ENCODE measurements at regions not wholly inside any gene's neighbourhood (a gene's known extent, or its start where the extent isn't known, plus 50 kb on each side); places are given as distances from the start of the nearest gene placed in this dataset.

DNA sequence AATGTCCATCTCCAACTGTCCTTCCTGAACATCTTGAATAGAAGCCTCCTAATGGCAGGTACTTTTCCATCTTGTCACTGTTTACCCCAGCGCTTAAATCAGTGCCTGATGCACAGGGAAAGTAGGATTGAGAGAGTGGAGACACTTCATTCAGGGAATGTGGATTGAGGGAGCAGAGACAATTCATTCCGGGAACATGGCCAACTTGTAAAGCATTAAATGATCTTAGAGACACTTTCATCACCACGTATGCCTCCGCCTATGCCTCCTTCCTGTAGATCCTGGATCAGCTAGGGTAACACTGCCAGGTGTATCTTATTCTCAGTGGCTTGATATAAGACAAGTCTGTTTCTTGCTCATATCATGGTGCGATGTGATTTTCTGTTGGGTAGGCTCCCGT lies 67.6 kb upstream of the CSRP2 start:
- TF ChIP-seq, protein P1, sequence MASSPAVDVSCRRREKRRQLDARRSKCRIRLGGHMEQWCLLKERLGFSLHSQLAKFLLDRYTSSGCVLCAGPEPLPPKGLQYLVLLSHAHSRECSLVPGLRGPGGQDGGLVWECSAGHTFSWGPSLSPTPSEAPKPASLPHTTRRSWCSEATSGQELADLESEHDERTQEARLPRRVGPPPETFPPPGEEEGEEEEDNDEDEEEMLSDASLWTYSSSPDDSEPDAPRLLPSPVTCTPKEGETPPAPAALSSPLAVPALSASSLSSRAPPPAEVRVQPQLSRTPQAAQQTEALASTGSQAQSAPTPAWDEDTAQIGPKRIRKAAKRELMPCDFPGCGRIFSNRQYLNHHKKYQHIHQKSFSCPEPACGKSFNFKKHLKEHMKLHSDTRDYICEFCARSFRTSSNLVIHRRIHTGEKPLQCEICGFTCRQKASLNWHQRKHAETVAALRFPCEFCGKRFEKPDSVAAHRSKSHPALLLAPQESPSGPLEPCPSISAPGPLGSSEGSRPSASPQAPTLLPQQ (tag by site-specific recombination; IDR thresholded peaks at IDR 0.05), result 0 out of 2 replicates have a peak, but pooled peaks have one; percentile 19
- no peak for TF ChIP-seq MYNN (tag by site-specific recombination; IDR thresholded peaks at IDR 0.05; ENCODE audit: borderline replicate concordance)
- TF ChIP-seq, protein P2, sequence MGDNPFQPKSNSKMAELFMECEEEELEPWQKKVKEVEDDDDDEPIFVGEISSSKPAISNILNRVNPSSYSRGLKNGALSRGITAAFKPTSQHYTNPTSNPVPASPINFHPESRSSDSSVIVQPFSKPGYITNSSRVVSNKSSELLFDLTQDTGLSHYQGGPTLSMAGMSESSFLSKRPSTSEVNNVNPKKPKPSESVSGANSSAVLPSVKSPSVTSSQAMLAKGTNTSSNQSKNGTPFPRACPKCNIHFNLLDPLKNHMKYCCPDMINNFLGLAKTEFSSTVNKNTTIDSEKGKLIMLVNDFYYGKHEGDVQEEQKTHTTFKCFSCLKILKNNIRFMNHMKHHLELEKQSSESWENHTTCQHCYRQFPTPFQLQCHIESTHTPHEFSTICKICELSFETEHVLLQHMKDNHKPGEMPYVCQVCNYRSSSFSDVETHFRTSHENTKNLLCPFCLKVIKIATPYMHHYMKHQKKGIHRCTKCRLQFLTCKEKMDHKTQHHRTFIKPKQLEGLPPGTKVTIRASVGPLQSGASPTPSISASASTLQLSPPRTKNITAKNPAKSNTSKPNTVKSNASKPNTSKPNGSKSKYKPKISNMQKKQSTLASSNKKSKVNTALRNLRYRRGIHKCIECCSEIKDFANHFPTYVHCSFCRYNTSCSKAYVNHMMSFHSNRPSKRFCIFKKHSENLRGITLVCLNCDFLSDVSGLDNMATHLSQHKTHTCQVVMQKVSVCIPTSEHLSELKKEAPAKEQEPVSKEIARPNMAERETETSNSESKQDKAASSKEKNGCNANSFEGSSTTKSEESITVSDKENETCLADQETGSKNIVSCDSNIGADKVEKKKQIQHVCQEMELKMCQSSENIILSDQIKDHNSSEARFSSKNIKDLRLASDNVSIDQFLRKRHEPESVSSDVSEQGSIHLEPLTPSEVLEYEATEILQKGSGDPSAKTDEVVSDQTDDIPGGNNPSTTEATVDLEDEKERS (tag by site-specific recombination; IDR thresholded peaks at IDR 0.05), result no peak
- Histone ChIP-seq H3K4me3 (ENCODE audit: low read depth, low read length) (no peak overlapping the region), H3K27ac (ENCODE audit: extremely low read depth, low read depth, low read length) (no peak overlapping the region), H3K9me3 (ENCODE audit: control insufficient read depth, insufficient read depth, low read depth, low read length) (no peaks in the 10 kb centered on the region), H3K36me3 (ENCODE audit: control insufficient read depth in 2 of 2, insufficient read depth in 1 of 2, low read length in 2 of 2) (no peaks in the 10 kb centered on the region), H3K4me1 (ENCODE audit: control insufficient read depth, insufficient read depth, low read length) (no peaks in the 10 kb centered on the region)
- ChIA-PET POLR2A (no interaction called here), CTCF (interaction anchor here (0.7 to 1.2 kb wide), 4 partner anchors 20 to 492 kb away, joined by 3 to 4 read pairs (median 3); no protein-coding TSS in a partner anchor)

DNA sequence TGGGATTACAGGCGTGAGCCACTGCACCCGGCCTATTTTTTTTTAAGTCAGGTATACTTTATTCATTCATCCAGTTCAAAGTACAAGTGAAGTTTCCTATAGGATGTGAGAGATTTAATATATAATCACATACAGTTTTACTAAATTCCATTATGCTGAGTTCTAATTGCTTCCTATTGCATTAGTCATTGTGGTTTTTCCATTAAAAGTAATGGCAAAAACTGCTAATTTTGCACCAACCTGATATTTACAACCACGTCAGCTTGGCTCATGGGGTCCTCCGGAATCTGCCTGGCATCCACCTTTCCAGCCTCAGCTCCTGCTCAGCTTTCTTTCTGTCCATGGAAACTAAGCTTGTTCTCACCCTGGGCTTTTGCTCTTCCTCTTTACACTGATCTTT lies 67.0 kb upstream of the CSRP2 start:
- Histone ChIP-seq H3K9me3 (ENCODE audit: control insufficient read depth, insufficient read depth, low read depth, low read length) (no peaks in the 10 kb centered on the region), H3K36me3 (ENCODE audit: control insufficient read depth in 2 of 2, insufficient read depth in 1 of 2, low read length in 2 of 2) (no peaks in the 10 kb centered on the region), H3K4me1 (ENCODE audit: control insufficient read depth, insufficient read depth, low read length) (no peaks in the 10 kb centered on the region), H3K27ac (ENCODE audit: extremely low read depth, low read depth, low read length) (no peak overlapping the region), H3K4me3 (ENCODE audit: low read depth, low read length) (no peak overlapping the region)
- TF ChIP-seq ZNF76 (tag by site-specific recombination; IDR thresholded peaks at IDR 0.05; ENCODE audit: borderline replicate concordance, low read depth), result no peak
- no peak for TF ChIP-seq ZNF837 (tag by site-specific recombination; IDR thresholded peaks at IDR 0.05)
- TF ChIP-seq, protein P3, sequence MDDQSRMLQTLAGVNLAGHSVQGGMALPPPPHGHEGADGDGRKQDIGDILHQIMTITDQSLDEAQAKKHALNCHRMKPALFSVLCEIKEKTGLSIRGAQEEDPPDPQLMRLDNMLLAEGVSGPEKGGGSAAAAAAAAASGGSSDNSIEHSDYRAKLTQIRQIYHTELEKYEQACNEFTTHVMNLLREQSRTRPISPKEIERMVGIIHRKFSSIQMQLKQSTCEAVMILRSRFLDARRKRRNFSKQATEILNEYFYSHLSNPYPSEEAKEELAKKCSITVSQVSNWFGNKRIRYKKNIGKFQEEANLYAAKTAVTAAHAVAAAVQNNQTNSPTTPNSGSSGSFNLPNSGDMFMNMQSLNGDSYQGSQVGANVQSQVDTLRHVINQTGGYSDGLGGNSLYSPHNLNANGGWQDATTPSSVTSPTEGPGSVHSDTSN (CRISPR knock-in tag; IDR thresholded peaks at IDR 0.05), result no peak
- CTCF ChIA-PET, result interaction anchor here (0.7 to 1.2 kb wide), 4 partner anchors 20 to 146 kb away, joined by 3 to 4 read pairs (median 3); no protein-coding TSS in a partner anchor
- POLR2A ChIA-PET, result no interaction called here

DNA sequence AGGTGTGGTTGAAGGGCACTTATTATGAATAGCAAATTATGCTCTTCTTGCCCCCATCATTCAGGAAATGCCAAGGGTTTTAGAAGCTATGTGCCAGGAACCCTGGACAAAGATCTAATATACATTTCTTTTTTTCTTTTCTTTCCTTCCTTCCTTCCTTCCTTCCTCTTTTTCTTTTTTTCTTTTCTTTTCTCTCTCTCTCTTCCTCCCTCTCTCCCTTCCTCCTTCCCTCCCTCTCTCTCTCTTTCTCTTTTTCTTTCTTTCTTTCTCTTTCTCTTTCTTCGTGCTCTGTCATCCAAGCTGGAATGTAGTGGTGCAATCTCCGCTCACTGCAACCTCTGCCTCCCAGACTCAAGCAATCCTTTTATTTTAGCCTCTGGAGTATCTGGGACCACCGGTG lies 66.1 kb upstream of the CSRP2 start:
- no peak for TF ChIP-seq ZNF837 (tag by site-specific recombination; IDR thresholded peaks at IDR 0.05)
- TF ChIP-seq ZNF366 (tag by site-specific recombination; conservative IDR thresholded peaks at IDR 0.05), result peak; percentile 77
- H3K4me3 ChIP-seq (ENCODE audit: low read depth, low read length), result no peak overlapping the region
- H3K4me1 ChIP-seq (ENCODE audit: control insufficient read depth, insufficient read depth, low read length), result no peaks in the 10 kb centered on the region
- no peaks in the 10 kb centered on the region for H3K36me3 ChIP-seq (ENCODE audit: control insufficient read depth in 2 of 2, insufficient read depth in 1 of 2, low read length in 2 of 2)
- H3K27ac ChIP-seq (ENCODE audit: extremely low read depth, low read depth, low read length), result no peak overlapping the region
- CTCF ChIA-PET, result no interaction called here
- POLR2A ChIA-PET, result no interaction called here
- H3K9me3 ChIP-seq (ENCODE audit: control insufficient read depth, insufficient read depth, low read depth, low read length), result no peaks in the 10 kb centered on the region

DNA sequence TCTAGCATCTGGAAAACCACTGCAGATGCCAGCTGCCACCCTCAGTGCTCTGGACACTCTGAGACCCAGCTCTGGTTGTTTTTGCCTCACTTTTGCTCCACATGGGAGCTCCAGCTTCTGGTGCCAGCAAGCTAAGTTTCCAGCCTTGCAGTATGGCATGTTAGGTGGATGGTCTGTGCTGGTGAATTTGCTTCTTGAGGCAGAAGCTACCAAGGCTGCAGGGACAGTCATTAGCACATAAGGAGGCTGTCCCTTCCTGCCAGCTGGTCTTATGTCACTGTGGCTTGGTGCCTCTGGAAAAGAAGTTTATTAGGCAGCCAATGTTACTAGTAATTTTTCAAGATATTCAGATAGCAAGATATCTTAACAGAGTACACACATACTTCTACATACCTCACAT lies 64.2 kb upstream of the CSRP2 start:
- no peak overlapping the region for H3K4me3 ChIP-seq (ENCODE audit: low read depth, low read length)
- TF ChIP-seq ZFHX2 (tag by site-specific recombination; conservative IDR thresholded peaks at IDR 0.05), result no peak
- no peak for TF ChIP-seq ZNF596 (tag by site-specific recombination; IDR thresholded peaks at IDR 0.05)
- no peak for TF ChIP-seq SP2 (tag by site-specific recombination; IDR thresholded peaks at IDR 0.05)
- TF ChIP-seq ZFP69B (tag by site-specific recombination; IDR thresholded peaks at IDR 0.05), result no peak
- TF ChIP-seq, protein P4, sequence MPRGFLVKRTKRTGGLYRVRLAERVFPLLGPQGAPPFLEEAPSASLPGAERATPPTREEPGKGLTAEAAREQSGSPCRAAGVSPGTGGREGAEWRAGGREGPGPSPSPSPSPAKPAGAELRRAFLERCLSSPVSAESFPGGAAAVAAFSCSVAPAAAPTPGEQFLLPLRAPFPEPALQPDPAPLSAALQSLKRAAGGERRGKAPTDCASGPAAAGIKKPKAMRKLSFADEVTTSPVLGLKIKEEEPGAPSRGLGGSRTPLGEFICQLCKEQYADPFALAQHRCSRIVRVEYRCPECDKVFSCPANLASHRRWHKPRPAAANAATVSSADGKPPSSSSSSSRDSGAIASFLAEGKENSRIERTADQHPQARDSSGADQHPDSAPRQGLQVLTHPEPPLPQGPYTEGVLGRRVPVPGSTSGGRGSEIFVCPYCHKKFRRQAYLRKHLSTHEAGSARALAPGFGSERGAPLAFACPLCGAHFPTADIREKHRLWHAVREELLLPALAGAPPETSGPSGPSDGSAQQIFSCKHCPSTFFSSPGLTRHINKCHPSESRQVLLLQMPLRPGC (tag by site-specific recombination; IDR thresholded peaks at IDR 0.05), result no peak
- TF ChIP-seq MEIS1 (CRISPR knock-in tag; IDR thresholded peaks at IDR 0.05; ENCODE audit: borderline replicate concordance), result no peak
- TF ChIP-seq, protein P5, sequence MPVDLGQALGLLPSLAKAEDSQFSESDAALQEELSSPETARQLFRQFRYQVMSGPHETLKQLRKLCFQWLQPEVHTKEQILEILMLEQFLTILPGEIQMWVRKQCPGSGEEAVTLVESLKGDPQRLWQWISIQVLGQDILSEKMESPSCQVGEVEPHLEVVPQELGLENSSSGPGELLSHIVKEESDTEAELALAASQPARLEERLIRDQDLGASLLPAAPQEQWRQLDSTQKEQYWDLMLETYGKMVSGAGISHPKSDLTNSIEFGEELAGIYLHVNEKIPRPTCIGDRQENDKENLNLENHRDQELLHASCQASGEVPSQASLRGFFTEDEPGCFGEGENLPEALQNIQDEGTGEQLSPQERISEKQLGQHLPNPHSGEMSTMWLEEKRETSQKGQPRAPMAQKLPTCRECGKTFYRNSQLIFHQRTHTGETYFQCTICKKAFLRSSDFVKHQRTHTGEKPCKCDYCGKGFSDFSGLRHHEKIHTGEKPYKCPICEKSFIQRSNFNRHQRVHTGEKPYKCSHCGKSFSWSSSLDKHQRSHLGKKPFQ (tag by site-specific recombination; IDR thresholded peaks at IDR 0.05), result no peak
- no peak for TF ChIP-seq BCL11B (tag by site-specific recombination; IDR thresholded peaks at IDR 0.05; ENCODE audit: low read depth)
- TF ChIP-seq ZNF558 (tag by site-specific recombination; IDR thresholded peaks at IDR 0.05), result no peak
- TF ChIP-seq ZNF302 (tag by site-specific recombination; IDR thresholded peaks at IDR 0.05; ENCODE audit: low read depth), result no peak
- CTCF ChIA-PET, result interaction anchor here (1.0 kb wide), 1 partner anchor 152 kb away, joined by 3 read pairs; no protein-coding TSS in a partner anchor
- H3K27ac ChIP-seq (ENCODE audit: extremely low read depth, low read depth, low read length), result no peak overlapping the region
- H3K36me3 ChIP-seq (ENCODE audit: control insufficient read depth in 2 of 2, insufficient read depth in 1 of 2, low read length in 2 of 2), result no peaks in the 10 kb centered on the region
- H3K4me1 ChIP-seq (ENCODE audit: control insufficient read depth, insufficient read depth, low read length), result no peaks in the 10 kb centered on the region
- H3K9me3 ChIP-seq (ENCODE audit: control insufficient read depth, insufficient read depth, low read depth, low read length), result no peaks in the 10 kb centered on the region
- POLR2A ChIA-PET, result no interaction called here

Measured in HEK293 (cell line).